ENCODE measurements at regions not wholly inside any gene's neighbourhood (a gene's known extent, or its start where the extent isn't known, plus 50 kb on each side); places are given as distances from the start of the nearest gene placed in this dataset.

DNA sequence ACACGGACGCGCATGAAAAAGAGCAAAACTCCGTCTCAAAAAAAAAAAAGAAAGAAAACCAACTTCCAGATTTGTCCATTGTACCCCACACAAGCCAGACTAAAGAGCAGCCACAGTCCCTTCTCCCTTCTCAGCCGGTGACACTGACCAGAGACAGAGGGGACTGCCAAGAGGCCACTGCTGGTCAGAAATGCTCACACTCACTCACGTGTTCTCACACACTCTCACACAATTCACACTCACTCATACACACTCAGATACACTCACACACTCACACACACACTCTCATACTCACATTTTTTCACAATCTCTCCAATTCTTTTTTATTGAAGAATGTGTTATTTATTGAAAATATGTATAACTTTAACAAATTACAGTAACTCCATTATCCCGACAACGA lies 90.8 kb upstream of the RAB4A start:
- Histone ChIP-seq H3K36me3 (no peaks in the 10 kb centered on the region), H3K4me3 (no peak overlapping the region), H3K27me3 (no peaks in the 10 kb centered on the region), H3K4me1 (no peaks in the 10 kb centered on the region), H3K9me3 (no peaks in the 10 kb centered on the region), H3K27ac (no peak overlapping the region)
- TF ChIP-seq, protein P1, sequence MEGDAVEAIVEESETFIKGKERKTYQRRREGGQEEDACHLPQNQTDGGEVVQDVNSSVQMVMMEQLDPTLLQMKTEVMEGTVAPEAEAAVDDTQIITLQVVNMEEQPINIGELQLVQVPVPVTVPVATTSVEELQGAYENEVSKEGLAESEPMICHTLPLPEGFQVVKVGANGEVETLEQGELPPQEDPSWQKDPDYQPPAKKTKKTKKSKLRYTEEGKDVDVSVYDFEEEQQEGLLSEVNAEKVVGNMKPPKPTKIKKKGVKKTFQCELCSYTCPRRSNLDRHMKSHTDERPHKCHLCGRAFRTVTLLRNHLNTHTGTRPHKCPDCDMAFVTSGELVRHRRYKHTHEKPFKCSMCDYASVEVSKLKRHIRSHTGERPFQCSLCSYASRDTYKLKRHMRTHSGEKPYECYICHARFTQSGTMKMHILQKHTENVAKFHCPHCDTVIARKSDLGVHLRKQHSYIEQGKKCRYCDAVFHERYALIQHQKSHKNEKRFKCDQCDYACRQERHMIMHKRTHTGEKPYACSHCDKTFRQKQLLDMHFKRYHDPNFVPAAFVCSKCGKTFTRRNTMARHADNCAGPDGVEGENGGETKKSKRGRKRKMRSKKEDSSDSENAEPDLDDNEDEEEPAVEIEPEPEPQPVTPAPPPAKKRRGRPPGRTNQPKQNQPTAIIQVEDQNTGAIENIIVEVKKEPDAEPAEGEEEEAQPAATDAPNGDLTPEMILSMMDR (IDR thresholded peaks at IDR 0.05), result no peak
- TF ChIP-seq POLR2AphosphoS5 (IDR thresholded peaks at IDR 0.05), result no peak
- TF ChIP-seq POLR2A (IDR thresholded peaks at IDR 0.05), result no peak
- no peak for TF ChIP-seq EP300 (IDR thresholded peaks at IDR 0.05; ENCODE audit: low read depth)
- no peak for DNase-seq
- 87 to 92% methylated on average over 7 to 8 of the region's 8 CpGs for WGBS, 2 donors (ENCODE audit: low coverage in 1 of 2)
- in situ Hi-C loops (cut with MboI; ENCODE audit: low pct_ligation_motif_present in 1 of 4, low pct_unique_long_range_greater_than_20kb in 1 of 4, low sequenced_read_pairs in 3 of 4) (no loop called here), intact Hi-C loops (cut with DNase I; ENCODE audit: low total_unique reads) (loop anchor here (5.0 kb wide), 1 partner anchor 1393 kb away; no protein-coding TSS in a partner anchor)

DNA sequence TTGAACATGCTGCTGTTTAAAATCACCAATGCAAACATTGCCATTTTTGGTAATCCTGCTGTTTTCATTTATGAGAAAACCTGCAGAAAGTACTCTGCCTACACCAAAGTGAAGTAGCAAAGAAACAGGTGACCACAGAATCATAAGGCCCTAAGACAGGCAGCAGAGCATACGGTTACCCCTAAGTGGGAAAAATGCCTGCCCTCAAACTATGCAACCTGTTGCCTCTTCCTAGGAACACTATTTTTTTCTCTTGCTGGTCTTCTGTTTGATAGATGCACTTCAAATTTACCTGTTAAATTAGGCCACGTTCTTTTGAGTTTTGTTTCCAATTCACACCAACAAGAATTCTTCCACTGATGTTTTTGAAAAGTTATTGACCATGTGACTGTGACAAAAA lies 89.5 kb upstream of the RAB4A start:
- no peaks in the 10 kb centered on the region for H3K36me3 ChIP-seq
- intact Hi-C loops (cut with DNase I; ENCODE audit: low total_unique reads) (loop anchor here (5.0 kb wide), 1 partner anchor 1394 kb away; no protein-coding TSS in a partner anchor), in situ Hi-C loops (cut with MboI; ENCODE audit: low pct_ligation_motif_present in 1 of 4, low pct_unique_long_range_greater_than_20kb in 1 of 4, low sequenced_read_pairs in 3 of 4) (no loop called here)
- H3K9me3 ChIP-seq, result no peaks in the 10 kb centered on the region
- H3K4me3 ChIP-seq, result no peak overlapping the region
- TF ChIP-seq, protein P1 (IDR thresholded peaks at IDR 0.05), result no peak
- no peak for TF ChIP-seq POLR2A (IDR thresholded peaks at IDR 0.05)
- no peak for TF ChIP-seq EP300 (IDR thresholded peaks at IDR 0.05; ENCODE audit: low read depth)
- TF ChIP-seq POLR2AphosphoS5 (IDR thresholded peaks at IDR 0.05), result no peak
- 84 to 92% methylated on average over 2 of the region's 2 CpGs for WGBS, 2 donors (ENCODE audit: low coverage in 1 of 2)
- H3K27ac ChIP-seq, result no peak overlapping the region
- no peaks in the 10 kb centered on the region for H3K4me1 ChIP-seq
- no peaks in the 10 kb centered on the region for H3K27me3 ChIP-seq
- DNase-seq, result no peak

DNA sequence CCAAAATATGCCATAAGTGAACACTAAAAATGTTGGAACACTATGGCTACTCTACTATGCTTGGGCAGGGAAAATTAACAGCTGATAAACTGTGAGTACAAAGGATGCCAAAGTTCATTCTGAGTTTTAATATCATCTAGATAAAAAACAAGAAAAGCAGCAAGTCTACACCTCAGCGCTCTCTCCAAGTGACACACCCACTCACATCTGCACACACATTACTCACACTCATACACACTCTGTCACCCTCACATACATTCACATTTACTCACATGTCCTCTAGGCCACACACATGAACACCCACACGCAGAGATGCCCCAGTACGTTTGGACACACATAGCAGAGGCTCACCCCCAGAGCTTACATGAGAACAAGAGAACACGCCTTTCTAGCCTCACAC lies 87.3 kb upstream of the RAB4A start:
- H3K9me3 ChIP-seq, result no peaks in the 10 kb centered on the region
- DNase-seq, result no peak
- no peak overlapping the region for H3K27ac ChIP-seq
- no peaks in the 10 kb centered on the region for H3K4me1 ChIP-seq
- WGBS, 2 donors (ENCODE audit: low coverage in 1 of 2), result 66 to 72% methylated on average over 2 to 4 of the region's 4 CpGs
- TF ChIP-seq EP300 (IDR thresholded peaks at IDR 0.05; ENCODE audit: low read depth), result no peak
- TF ChIP-seq POLR2A (IDR thresholded peaks at IDR 0.05), result no peak
- TF ChIP-seq, protein P1 (IDR thresholded peaks at IDR 0.05), result no peak
- no peak for TF ChIP-seq POLR2AphosphoS5 (IDR thresholded peaks at IDR 0.05)
- intact Hi-C loops (cut with DNase I; ENCODE audit: low total_unique reads), result loop anchor here (5.0 kb wide), 1 partner anchor 1396 kb away; no protein-coding TSS in a partner anchor
- in situ Hi-C loops (cut with MboI; ENCODE audit: low pct_ligation_motif_present in 1 of 4, low pct_unique_long_range_greater_than_20kb in 1 of 4, low sequenced_read_pairs in 3 of 4), result no loop called here
- H3K4me3 ChIP-seq, result no peak overlapping the region
- H3K27me3 ChIP-seq, result no peaks in the 10 kb centered on the region
- no peaks in the 10 kb centered on the region for H3K36me3 ChIP-seq

DNA sequence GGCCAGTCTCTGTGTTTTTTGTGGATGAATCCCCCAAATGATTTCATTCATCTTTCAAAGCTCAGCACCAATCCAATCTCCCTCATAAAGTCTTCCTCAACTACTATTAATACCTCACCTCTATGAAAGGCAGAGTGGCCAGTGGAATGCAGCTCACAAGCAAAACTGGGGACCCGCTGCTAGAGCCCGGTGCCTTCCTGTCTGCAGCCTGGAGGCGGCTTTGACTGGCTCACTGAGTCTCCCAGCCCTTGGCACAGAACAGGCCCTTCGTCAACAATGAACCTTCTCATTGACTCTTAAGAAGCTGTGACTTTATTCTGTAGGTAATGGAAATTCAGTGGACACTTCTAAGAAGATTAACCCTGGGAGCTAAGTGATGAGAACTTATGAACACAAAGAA lies 86.8 kb upstream of the RAB4A start:
- Histone ChIP-seq H3K27ac (no peak overlapping the region), H3K9me3 (no peaks in the 10 kb centered on the region), H3K27me3 (no peaks in the 10 kb centered on the region), H3K4me3 (no peak overlapping the region), H3K36me3 (no peaks in the 10 kb centered on the region), H3K4me1 (no peaks in the 10 kb centered on the region)
- no peak for DNase-seq
- in situ Hi-C loops (cut with MboI; ENCODE audit: low pct_ligation_motif_present in 1 of 4, low pct_unique_long_range_greater_than_20kb in 1 of 4, low sequenced_read_pairs in 3 of 4) (no loop called here), intact Hi-C loops (cut with DNase I; ENCODE audit: low total_unique reads) (loop anchor here (5.0 kb wide), 1 partner anchor 1397 kb away; no protein-coding TSS in a partner anchor)
- 80% methylated on average over 4 of the region's 4 CpGs; no CpG with 5 or more reads in 1 of the 2 donors for WGBS, 2 donors (ENCODE audit: low coverage in 1 of 2)
- TF ChIP-seq POLR2A (IDR thresholded peaks at IDR 0.05) (no peak), EP300 (IDR thresholded peaks at IDR 0.05; ENCODE audit: low read depth) (no peak), POLR2AphosphoS5 (IDR thresholded peaks at IDR 0.05) (no peak)
- TF ChIP-seq, protein P1 (IDR thresholded peaks at IDR 0.05), result no peak
